HepG2 (cell line): ENCODE measurements at regions not wholly inside any gene's neighbourhood (a gene's known extent, or its start where the extent isn't known, plus 50 kb on each side); places are given as distances from the start of the nearest gene placed in this dataset.

ENCODE experiments used
- ATAC-seq: fragments of 200-7000 bp; cut with Tn5 transposase; 3 replicates; pipeline ENCODE4 v1.9.1; 2020; ENCODE audit warnings: mild to moderate bottlenecking, moderate library complexity
- BruUV-seq: library from RNA; stranded (reverse); fragments of 400-500 nt; replicated peaks from 2 replicates; lab custom pipeline; 2021; lab: Mats Ljungman, UMichigan
- CTCF ChIA-PET: fragments of 300-600 bp; formaldehyde crosslinking; extraction: SDS; loops from one replicate; lab custom pipeline; 2021; ENCODE audit warnings: low total read pairs, inconsistent platforms, low intra/inter-chr PET ratio; lab: Yijun Ruan, JAX
- POLR2A ChIA-PET: fragments of 350-600 bp; sonication (Branson Sonifier 250); formaldehyde crosslinking; loops from one replicate; lab custom pipeline; 2020; ENCODE audit warnings: antibody characterized with exemption, inconsistent platforms; lab: Yijun Ruan, JAX
- DNase-seq: peaks from one replicate; pipeline ENCODE4 v3.0.0-alpha.2; 2015; ENCODE audit warnings: low spot score
- FAIRE-seq: peaks from 3 replicates; lab custom pipeline; 2011; peaks lifted over from hg19 to GRCh38; lab: Jason Lieb, UNC
- H2AFZ ChIP-seq: one replicate; pipeline ENCODE4 v1.6.1; 2011; ENCODE audit warnings: low read length, inconsistent platforms
- H3K27ac ChIP-seq: fragments of 300-600 bp; 3 replicates; pipeline ENCODE4 v1.8.0; 2011; ENCODE audit warnings: mixed run types, mild to moderate bottlenecking, mixed read lengths, low read length, inconsistent platforms; ENCODE audit not compliant: insufficient read depth; ENCODE audit errors: extremely low read length
- H3K27me3 ChIP-seq, 2 experiments: fragments of 200-600 bp in 1 of 2; 2 replicates in 1 of 2; 3 replicates in 1 of 2; pipeline versions ENCODE4 v1.6.0 to v1.8.0; 2011; ENCODE audit warnings: low read length in 2 of 2, mild to moderate bottlenecking in 2 of 2, moderate library complexity in 2 of 2, inconsistent platforms in 1 of 2; ENCODE audit not compliant: insufficient read depth in 2 of 2, control insufficient read depth in 1 of 2
- H3K36me3 ChIP-seq, 2 experiments: fragments of 200-600 bp in 1 of 2; replicated peaks in 1 of 2; 2 replicates in 1 of 2; 3 replicates in 1 of 2; pipeline versions ENCODE4 v1.5.1 to v1.8.0; 2011; ENCODE audit warnings: low read length in 2 of 2, inconsistent platforms in 1 of 2; ENCODE audit not compliant: insufficient read depth in 2 of 2, control insufficient read depth in 1 of 2
- H3K4me1 ChIP-seq: 2 replicates; pipeline ENCODE4 v1.5.1; 2012; ENCODE audit warnings: low read length, inconsistent platforms; ENCODE audit not compliant: insufficient read depth
- H3K4me2 ChIP-seq: 2 replicates; pipeline ENCODE4 v1.6.0; 2011; ENCODE audit warnings: low read depth, low read length, inconsistent platforms
- H3K4me3 ChIP-seq, 3 experiments: fragments of 200-600 bp in 1 of 3; sonication (generic), shearing (Covaris generic) in 1 of 3; replicated peaks in 1 of 3; 2 replicates each; pipeline ENCODE4 v1.5.1; 2011 to 2016; ENCODE audit warnings: low read length in 3 of 3, inconsistent platforms in 2 of 3, low read depth in 2 of 3, mild to moderate bottlenecking in 2 of 3, control low read depth in 1 of 3, mixed read lengths in 1 of 3; ENCODE audit not compliant: insufficient read depth in 1 of 3
- H3K79me2 ChIP-seq: one replicate; pipeline ENCODE4 v1.6.1; 2011; ENCODE audit warnings: low read length, inconsistent platforms; ENCODE audit not compliant: insufficient read depth
- H3K9ac ChIP-seq: 2 replicates; pipeline ENCODE4 v1.6.0; 2011; ENCODE audit warnings: mild to moderate bottlenecking, low read depth, low read length, inconsistent platforms; ENCODE audit not compliant: insufficient read depth
- H3K9me3 ChIP-seq: 2 replicates; pipeline ENCODE4 v1.5.1; 2012; ENCODE audit warnings: mild to moderate bottlenecking, low read length
- H4K20me1 ChIP-seq: 2 replicates; pipeline ENCODE4 v1.6.0; 2011; ENCODE audit warnings: inconsistent platforms, mild to moderate bottlenecking, low read length, moderate library complexity; ENCODE audit not compliant: insufficient read depth
- FOXA3 ChIP-seq: IDR thresholded peaks from 2 replicates; pipeline ENCODE4 v1.6.1; 2016; ENCODE audit warnings: missing genetic modification reagents, missing compliant biosample characterization
- HIVEP1 ChIP-seq: sonication (generic); formaldehyde crosslinking; IDR thresholded peaks from 2 replicates; pipeline ENCODE4 v1.4.0; 2020; ENCODE audit warnings: mild to moderate bottlenecking, missing genetic modification reagents
- HMG20A ChIP-seq: IDR thresholded peaks from 2 replicates; pipeline ENCODE4 v1.6.1; 2016; ENCODE audit warnings: borderline replicate concordance
- HNF4A ChIP-seq: sonication (generic); formaldehyde crosslinking; IDR thresholded peaks from 2 replicates; pipeline ENCODE4 v1.4.0; 2020; ENCODE audit warnings: missing genetic modification reagents
- NCOR1 ChIP-seq: fragments of 200-600 bp; sonication (generic); IDR thresholded peaks from 2 replicates; pipeline ENCODE4 v1.7.0; 2017; ENCODE audit warnings: antibody characterized with exemption, low read length, borderline replicate concordance
- SOX13 ChIP-seq, 3 experiments: fragments of 450-650 bp in 1 of 3; sonication (generic) in 1 of 3; formaldehyde crosslinking in 1 of 3; IDR thresholded peaks in 2 of 3; conservative IDR thresholded peaks in 1 of 3; 2 replicates each; pipeline versions ENCODE4 v1.5.0 to v1.6.1; 2016 to 2020; ENCODE audit warnings: antibody characterized with exemption in 1 of 3, mild to moderate bottlenecking in 1 of 3, missing compliant biosample characterization in 1 of 3, missing genetic modification reagents in 1 of 3, moderate library complexity in 1 of 3
- TCF12 ChIP-seq, 2 experiments: fragments of 450-650 bp in 1 of 2; sonication (generic) in 1 of 2; formaldehyde crosslinking in 1 of 2; IDR thresholded peaks; 2 replicates each; pipeline versions ENCODE4 v1.6.1 to v1.8.0; 2017 to 2022; ENCODE audit warnings: antibody characterized with exemption in 1 of 2, mild to moderate bottlenecking in 1 of 2, missing genetic modification reagents in 1 of 2, moderate library complexity in 1 of 2
- ZNF615 ChIP-seq: sonication (generic); formaldehyde crosslinking; IDR thresholded peaks from 2 replicates; pipeline ENCODE4 v1.5.0; 2020; ENCODE audit warnings: mild to moderate bottlenecking, missing genetic modification reagents, borderline replicate concordance
- WGBS: methylation state at CpG from one replicate; pipeline ENCODE4 v1.1.6; 2017; ENCODE audit warnings: low lambda C conversion rate; 5-methylcytosine and 5-hydroxymethylcytosine counted together
- in situ Hi-C: cut with HindIII; loops from 2 replicates; pipeline ENCODE4 v1.10.0; 2017; ENCODE audit warnings: low pct_unique_long_range_greater_than_20kb; ENCODE audit not compliant: extremely low pct_ligation_motif_present
- intact Hi-C: fragments of 100-400 bp; cut with micrococcal nuclease; formaldehyde crosslinking; loops from one replicate; pipeline ENCODE4 v1.10.0; 2022; ENCODE audit not compliant: unreplicated experiment
- TF ChIP-seq, protein P1 (sequence below): sonication (generic); formaldehyde crosslinking; conservative IDR thresholded peaks from 2 replicates; pipeline ENCODE4 v1.4.0; 2020; ENCODE audit warnings: mild to moderate bottlenecking, missing genetic modification reagents, moderate library complexity
- TF ChIP-seq, protein P2 (sequence below): IDR thresholded peaks from 2 replicates; pipeline ENCODE4 v1.4.0; 2020; ENCODE audit warnings: mild to moderate bottlenecking, missing genetic modification reagents

DNA sequence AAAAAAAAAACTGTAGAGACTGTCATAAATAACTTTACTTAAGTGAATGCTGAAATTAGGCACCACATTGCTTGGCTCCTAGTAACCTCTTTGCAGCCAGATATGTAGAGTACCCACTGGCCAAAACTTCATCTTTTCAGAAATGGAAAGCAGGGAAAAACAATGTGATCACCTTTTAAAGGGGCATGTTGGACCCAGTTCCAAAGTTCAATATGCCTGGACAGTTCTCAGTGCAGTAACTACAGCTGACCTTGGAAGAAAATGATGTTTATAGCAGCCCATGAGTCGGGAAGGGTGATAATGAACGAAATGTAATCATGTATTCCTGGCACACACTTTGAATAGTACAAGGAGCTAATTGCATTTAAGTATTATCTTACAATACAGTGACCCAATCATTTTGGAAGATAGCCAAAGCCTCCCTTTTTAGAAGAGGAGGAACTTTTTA lies 93.6 kb upstream of the TAB2 start:
- H3K4me3 ChIP-seq, result no peak overlapping the region
- H3K27ac ChIP-seq, result no peak overlapping the region
- no peak overlapping the region for H3K9ac ChIP-seq
- peak; percentile 14 for DNase-seq
- BruUV-seq, result no TSS peak
- H3K27me3 ChIP-seq, result peaks cover 0 to 23% of the 10 kb centered on the region in 2 experiments; a peak in 3 of 5 replicates
- ChIA-PET CTCF (no interaction called here), POLR2A (no interaction called here)
- H3K4me2 ChIP-seq, result no peak overlapping the region
- H3K9me3 ChIP-seq, result no peaks in the 10 kb centered on the region
- FAIRE-seq, result no peak
- H4K20me1 ChIP-seq, result no peaks in the 10 kb centered on the region
- no peak overlapping the region for H2AFZ ChIP-seq
- WGBS, result 2% methylated on average over 2 of the region's 2 CpGs
- intact Hi-C loops, result no loop called here
- no peaks in the 10 kb centered on the region for H3K36me3 ChIP-seq
- ATAC-seq, result no peak; the same call in 1 of the 3 replicates
- no peaks in the 10 kb centered on the region for H3K79me2 ChIP-seq
- H3K4me1 ChIP-seq, result peaks cover 20% of the 10 kb centered on the region
- in situ Hi-C loops, result no loop called here
- TF ChIP-seq, protein P1, sequence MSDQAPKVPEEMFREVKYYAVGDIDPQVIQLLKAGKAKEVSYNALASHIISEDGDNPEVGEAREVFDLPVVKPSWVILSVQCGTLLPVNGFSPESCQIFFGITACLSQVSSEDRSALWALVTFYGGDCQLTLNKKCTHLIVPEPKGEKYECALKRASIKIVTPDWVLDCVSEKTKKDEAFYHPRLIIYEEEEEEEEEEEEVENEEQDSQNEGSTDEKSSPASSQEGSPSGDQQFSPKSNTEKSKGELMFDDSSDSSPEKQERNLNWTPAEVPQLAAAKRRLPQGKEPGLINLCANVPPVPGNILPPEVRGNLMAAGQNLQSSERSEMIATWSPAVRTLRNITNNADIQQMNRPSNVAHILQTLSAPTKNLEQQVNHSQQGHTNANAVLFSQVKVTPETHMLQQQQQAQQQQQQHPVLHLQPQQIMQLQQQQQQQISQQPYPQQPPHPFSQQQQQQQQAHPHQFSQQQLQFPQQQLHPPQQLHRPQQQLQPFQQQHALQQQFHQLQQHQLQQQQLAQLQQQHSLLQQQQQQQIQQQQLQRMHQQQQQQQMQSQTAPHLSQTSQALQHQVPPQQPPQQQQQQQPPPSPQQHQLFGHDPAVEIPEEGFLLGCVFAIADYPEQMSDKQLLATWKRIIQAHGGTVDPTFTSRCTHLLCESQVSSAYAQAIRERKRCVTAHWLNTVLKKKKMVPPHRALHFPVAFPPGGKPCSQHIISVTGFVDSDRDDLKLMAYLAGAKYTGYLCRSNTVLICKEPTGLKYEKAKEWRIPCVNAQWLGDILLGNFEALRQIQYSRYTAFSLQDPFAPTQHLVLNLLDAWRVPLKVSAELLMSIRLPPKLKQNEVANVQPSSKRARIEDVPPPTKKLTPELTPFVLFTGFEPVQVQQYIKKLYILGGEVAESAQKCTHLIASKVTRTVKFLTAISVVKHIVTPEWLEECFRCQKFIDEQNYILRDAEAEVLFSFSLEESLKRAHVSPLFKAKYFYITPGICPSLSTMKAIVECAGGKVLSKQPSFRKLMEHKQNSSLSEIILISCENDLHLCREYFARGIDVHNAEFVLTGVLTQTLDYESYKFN (CRISPR knock-in tag), result 0 out of 2 replicates have a peak, but pooled peaks have one; percentile 21
- TF ChIP-seq HNF4A, result peak; percentile 87
- TF ChIP-seq, protein P2, sequence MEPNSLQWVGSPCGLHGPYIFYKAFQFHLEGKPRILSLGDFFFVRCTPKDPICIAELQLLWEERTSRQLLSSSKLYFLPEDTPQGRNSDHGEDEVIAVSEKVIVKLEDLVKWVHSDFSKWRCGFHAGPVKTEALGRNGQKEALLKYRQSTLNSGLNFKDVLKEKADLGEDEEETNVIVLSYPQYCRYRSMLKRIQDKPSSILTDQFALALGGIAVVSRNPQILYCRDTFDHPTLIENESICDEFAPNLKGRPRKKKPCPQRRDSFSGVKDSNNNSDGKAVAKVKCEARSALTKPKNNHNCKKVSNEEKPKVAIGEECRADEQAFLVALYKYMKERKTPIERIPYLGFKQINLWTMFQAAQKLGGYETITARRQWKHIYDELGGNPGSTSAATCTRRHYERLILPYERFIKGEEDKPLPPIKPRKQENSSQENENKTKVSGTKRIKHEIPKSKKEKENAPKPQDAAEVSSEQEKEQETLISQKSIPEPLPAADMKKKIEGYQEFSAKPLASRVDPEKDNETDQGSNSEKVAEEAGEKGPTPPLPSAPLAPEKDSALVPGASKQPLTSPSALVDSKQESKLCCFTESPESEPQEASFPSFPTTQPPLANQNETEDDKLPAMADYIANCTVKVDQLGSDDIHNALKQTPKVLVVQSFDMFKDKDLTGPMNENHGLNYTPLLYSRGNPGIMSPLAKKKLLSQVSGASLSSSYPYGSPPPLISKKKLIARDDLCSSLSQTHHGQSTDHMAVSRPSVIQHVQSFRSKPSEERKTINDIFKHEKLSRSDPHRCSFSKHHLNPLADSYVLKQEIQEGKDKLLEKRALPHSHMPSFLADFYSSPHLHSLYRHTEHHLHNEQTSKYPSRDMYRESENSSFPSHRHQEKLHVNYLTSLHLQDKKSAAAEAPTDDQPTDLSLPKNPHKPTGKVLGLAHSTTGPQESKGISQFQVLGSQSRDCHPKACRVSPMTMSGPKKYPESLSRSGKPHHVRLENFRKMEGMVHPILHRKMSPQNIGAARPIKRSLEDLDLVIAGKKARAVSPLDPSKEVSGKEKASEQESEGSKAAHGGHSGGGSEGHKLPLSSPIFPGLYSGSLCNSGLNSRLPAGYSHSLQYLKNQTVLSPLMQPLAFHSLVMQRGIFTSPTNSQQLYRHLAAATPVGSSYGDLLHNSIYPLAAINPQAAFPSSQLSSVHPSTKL (CRISPR knock-in tag), result peak; percentile 63
- no peak for TF ChIP-seq SOX13 (IDR thresholded peaks at IDR 0.05)
- TF ChIP-seq SOX13 (CRISPR knock-in tag; conservative IDR thresholded peaks at IDR 0.05 in 1 of 2, IDR thresholded peaks at IDR 0.05 in 1 of 2), result peak in 1 of 2 experiments; percentile 27; a peak in 1 of 4 replicates
- no peak for TF ChIP-seq ZNF615 (CRISPR knock-in tag)
- TF ChIP-seq HMG20A, result peak; percentile 19; the same call in 1 of the 2 replicates
- peak; percentile 77 for TF ChIP-seq NCOR1
- no peak for TF ChIP-seq TCF12 (IDR thresholded peaks at IDR 0.05)
- TF ChIP-seq TCF12 (CRISPR knock-in tag; IDR thresholded peaks at IDR 0.05), result no peak
- TF ChIP-seq HIVEP1 (CRISPR knock-in tag), result no peak
- peak; percentile 1; the same call in 1 of the 2 replicates for TF ChIP-seq FOXA3 (CRISPR knock-in tag)
